Astrocyte of the cerebellum (primary cell): ENCODE measurements at regions not wholly inside any gene's neighbourhood (a gene's known extent, or its start where the extent isn't known, plus 50 kb on each side); places are given as distances from the start of the nearest gene placed in this dataset.

Experiments
- DNase-seq: peaks from one replicate; pipeline ENCODE4 v3.0.0-alpha.2; 2011; ENCODE audit warnings: low read depth
- H3K4me3 ChIP-seq: 2 replicates; pipeline ENCODE4 v1.5.1; 2011; ENCODE audit warnings: mild to moderate bottlenecking, low read depth, low read length, moderate library complexity
- in situ Hi-C: cut with HindIII; loops from 2 replicates; pipeline ENCODE4 v1.10.0; 2017; ENCODE audit warnings: low sequenced_read_pairs
- TF ChIP-seq, protein P1 (sequence below): IDR thresholded peaks from 2 replicates; pipeline ENCODE4 v1.5.1; 2012; ENCODE audit warnings: low read length, low read depth, moderate library complexity, mild to moderate bottlenecking; ENCODE audit errors: missing control alignments

GRCh38 chr18:41266616-41267015 lies 688.4 kb upstream of the PIK3C3 start:
- in situ Hi-C loops, result no loop called here
- DNase-seq, result peak; percentile 4
- TF ChIP-seq, protein P1, sequence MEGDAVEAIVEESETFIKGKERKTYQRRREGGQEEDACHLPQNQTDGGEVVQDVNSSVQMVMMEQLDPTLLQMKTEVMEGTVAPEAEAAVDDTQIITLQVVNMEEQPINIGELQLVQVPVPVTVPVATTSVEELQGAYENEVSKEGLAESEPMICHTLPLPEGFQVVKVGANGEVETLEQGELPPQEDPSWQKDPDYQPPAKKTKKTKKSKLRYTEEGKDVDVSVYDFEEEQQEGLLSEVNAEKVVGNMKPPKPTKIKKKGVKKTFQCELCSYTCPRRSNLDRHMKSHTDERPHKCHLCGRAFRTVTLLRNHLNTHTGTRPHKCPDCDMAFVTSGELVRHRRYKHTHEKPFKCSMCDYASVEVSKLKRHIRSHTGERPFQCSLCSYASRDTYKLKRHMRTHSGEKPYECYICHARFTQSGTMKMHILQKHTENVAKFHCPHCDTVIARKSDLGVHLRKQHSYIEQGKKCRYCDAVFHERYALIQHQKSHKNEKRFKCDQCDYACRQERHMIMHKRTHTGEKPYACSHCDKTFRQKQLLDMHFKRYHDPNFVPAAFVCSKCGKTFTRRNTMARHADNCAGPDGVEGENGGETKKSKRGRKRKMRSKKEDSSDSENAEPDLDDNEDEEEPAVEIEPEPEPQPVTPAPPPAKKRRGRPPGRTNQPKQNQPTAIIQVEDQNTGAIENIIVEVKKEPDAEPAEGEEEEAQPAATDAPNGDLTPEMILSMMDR, result no peak

DNA sequence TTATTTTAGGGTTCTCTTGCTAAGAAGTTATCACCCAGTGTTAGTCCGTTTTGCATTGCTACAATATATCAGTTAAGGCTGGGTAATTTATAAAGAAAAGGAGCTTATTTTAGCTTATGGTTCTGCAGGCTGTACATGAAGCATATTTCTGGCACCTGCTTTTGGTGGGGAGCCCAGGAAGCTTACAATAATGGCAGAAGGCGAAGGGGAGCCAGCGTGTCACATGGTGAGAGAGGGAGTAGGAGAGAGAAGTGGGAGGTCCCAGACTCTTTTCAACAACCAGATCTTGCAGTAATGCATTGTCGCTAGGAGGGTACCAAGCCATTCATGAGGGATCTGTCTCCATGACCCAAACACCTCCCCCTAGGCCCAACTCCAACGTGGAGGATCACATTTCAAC lies 688.8 kb upstream of the PIK3C3 start:
- no peak overlapping the region for H3K4me3 ChIP-seq
- TF ChIP-seq, protein P1, result no peak
- DNase-seq, result no peak
- in situ Hi-C loops, result no loop called here

More at GRCh38 chr18:41266616-41267015, 688.4 kb upstream of the PIK3C3 start:
- no peak overlapping the region for H3K4me3 ChIP-seq

- in situ Hi-C loops, result no loop called here
- DNase-seq, result no peak
- H3K4me3 ChIP-seq, result no peak overlapping the region
- TF ChIP-seq, protein P1, result no peak
Observed at GRCh38 chr18:41265047-41265446, 690.0 kb upstream of the PIK3C3 start.

DNA sequence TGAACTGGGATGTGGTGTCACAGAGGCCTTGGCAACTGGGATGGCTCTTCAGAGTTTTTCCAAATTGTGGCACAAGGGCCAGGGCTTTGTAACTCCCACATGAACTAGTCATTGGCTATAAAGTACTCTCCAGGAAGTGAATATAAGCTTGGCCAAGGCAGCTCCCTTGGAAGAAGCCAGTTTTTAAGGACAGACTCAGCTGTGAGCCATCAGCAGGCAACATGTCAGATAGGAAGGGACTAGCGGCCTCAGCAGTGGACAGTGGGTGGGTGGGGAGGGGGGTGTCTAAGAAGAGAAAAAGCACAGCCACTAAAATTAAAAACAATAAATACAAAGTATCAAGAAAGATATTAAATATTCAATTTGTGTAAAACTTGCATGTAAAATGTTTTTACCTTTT lies 691.1 kb upstream of the PIK3C3 start:
- no peak for DNase-seq
- TF ChIP-seq, protein P1, result no peak
- no peak overlapping the region for H3K4me3 ChIP-seq
- in situ Hi-C loops, result no loop called here

- DNase-seq, result no peak
- H3K4me3 ChIP-seq, result no peak overlapping the region
- TF ChIP-seq, protein P1, result no peak
- in situ Hi-C loops, result no loop called here
Observed at GRCh38 chr18:41262688-41263087, 692.3 kb upstream of the PIK3C3 start.

GRCh38 chr18:41244591-41245037 lies 710.4 kb upstream of the PIK3C3 start:
- no peak for DNase-seq
- TF ChIP-seq, protein P1, result no peak
- in situ Hi-C loops, result no loop called here
- H3K4me3 ChIP-seq, result no peak overlapping the region

GRCh38 chr18:41237317-41237716 lies 717.7 kb upstream of the PIK3C3 start:
- TF ChIP-seq, protein P1, result no peak
- no peak for DNase-seq
- H3K4me3 ChIP-seq, result no peak overlapping the region
- in situ Hi-C loops, result no loop called here
